HEK293T (cell line): ENCODE measurements at regions not wholly inside any gene's neighbourhood (a gene's known extent, or its start where the extent isn't known, plus 50 kb on each side); places are given as distances from the start of the nearest gene placed in this dataset.

Experiments
- CTCF ChIA-PET: fragments of 350-600 bp; formaldehyde crosslinking; extraction: SDS; loops from one replicate; lab custom pipeline; 2021; ENCODE audit warnings: antibody characterized with exemption, inconsistent platforms; lab: Yijun Ruan, JAX
- POLR2A ChIA-PET: fragments of 350-600 bp; formaldehyde crosslinking; extraction: SDS; loops from one replicate; lab custom pipeline; 2020; ENCODE audit warnings: antibody characterized with exemption, inconsistent platforms; lab: Yijun Ruan, JAX
- DNase-seq: peaks from one replicate; pipeline ENCODE4 v3.0.0; 2012; ENCODE audit warnings: mixed read lengths; ENCODE audit errors: extremely low spot score
- ARNT ChIP-seq: fragments of 450-650 bp; IDR thresholded peaks from 2 replicates; pipeline ENCODE4 v1.6.1; 2017; ENCODE audit warnings: mild to moderate bottlenecking
- BHLHE40 ChIP-seq: fragments of 450-650 bp; IDR thresholded peaks from 2 replicates; pipeline ENCODE4 v1.6.1; 2016; ENCODE audit warnings: mild to moderate bottlenecking, moderate library complexity, borderline replicate concordance
- CTBP1 ChIP-seq: fragments of 450-650 bp; IDR thresholded peaks from 2 replicates; pipeline ENCODE4 v1.6.1; 2016; ENCODE audit warnings: borderline replicate concordance
- ELF4 ChIP-seq: fragments of 450-650 bp; IDR thresholded peaks from 2 replicates; pipeline ENCODE4 v1.6.1; 2017; ENCODE audit warnings: antibody characterized with exemption
- FOXA1 ChIP-seq: fragments of 450-650 bp; IDR thresholded peaks from 2 replicates; pipeline ENCODE4 v1.6.1; 2016; ENCODE audit warnings: mild to moderate bottlenecking
- FOXK2 ChIP-seq: fragments of 450-650 bp; IDR thresholded peaks from 2 replicates; pipeline ENCODE4 v1.6.1; 2016; ENCODE audit warnings: mild to moderate bottlenecking
- FOXM1 ChIP-seq: fragments of 450-650 bp; IDR thresholded peaks from 2 replicates; pipeline ENCODE4 v1.6.1; 2017; ENCODE audit warnings: mild to moderate bottlenecking, borderline replicate concordance
- HDGF ChIP-seq: fragments of 450-650 bp; IDR thresholded peaks from 2 replicates; pipeline ENCODE4 v1.6.1; 2017; ENCODE audit warnings: antibody characterized with exemption, borderline replicate concordance
- L3MBTL2 ChIP-seq: fragments of 450-650 bp; conservative IDR thresholded peaks from 2 replicates; pipeline ENCODE4 v1.6.1; 2016; ENCODE audit warnings: mild to moderate bottlenecking
- LEF1 ChIP-seq: fragments of 450-650 bp; IDR thresholded peaks from 2 replicates; pipeline ENCODE4 v1.6.1; 2017; ENCODE audit warnings: mild to moderate bottlenecking, borderline replicate concordance
- NFRKB ChIP-seq: fragments of 450-650 bp; IDR thresholded peaks from 2 replicates; pipeline ENCODE4 v1.6.1; 2016; ENCODE audit warnings: mild to moderate bottlenecking, moderate library complexity
- SP1 ChIP-seq: fragments of 450-650 bp; IDR thresholded peaks from 2 replicates; pipeline ENCODE4 v1.6.1; 2017
- SUZ12 ChIP-seq: fragments of 450-650 bp; IDR thresholded peaks from 2 replicates; pipeline ENCODE4 v1.6.1; 2016; ENCODE audit warnings: mild to moderate bottlenecking
- TARDBP ChIP-seq: fragments of 450-650 bp; IDR thresholded peaks from 2 replicates; pipeline ENCODE4 v1.6.1; 2016
- ZNF384 ChIP-seq: fragments of 450-650 bp; IDR thresholded peaks from 2 replicates; pipeline ENCODE4 v1.6.1; 2016
- TF ChIP-seq, protein P1 (sequence below): fragments of 450-650 bp; IDR thresholded peaks from 2 replicates; pipeline ENCODE4 v1.6.1; 2016

- ChIA-PET POLR2A (no interaction called here), CTCF (no interaction called here)
- DNase-seq, result no peak
- no peak for TF ChIP-seq FOXK2
- TF ChIP-seq ARNT, result no peak
- no peak for TF ChIP-seq L3MBTL2
Observed at GRCh38 chr10:80938903-80939302, 401.2 kb downstream of the SH2D4B start.

GRCh38 chr10:80945264-80945880 is 407.7 kb downstream of the SH2D4B start:
- CTCF ChIA-PET, result interaction anchor here (0.9 to 1.2 kb wide), 2 partner anchors 73 to 245 kb away, joined by 5 to 6 read pairs; no protein-coding TSS in a partner anchor
- TF ChIP-seq FOXK2 (no peak), L3MBTL2 (no peak), ELF4 (no peak)
- DNase-seq, result peak; percentile 12
- POLR2A ChIA-PET, result no interaction called here

GRCh38 chr10:80946073-80946472 is 408.4 kb downstream of the SH2D4B start:
- DNase-seq, result no peak
- TF ChIP-seq L3MBTL2, result no peak
- no peak for TF ChIP-seq CTBP1
- no peak for TF ChIP-seq HDGF
- TF ChIP-seq SP1, result no peak
- no peak for TF ChIP-seq ELF4
- no peak for TF ChIP-seq SUZ12
- TF ChIP-seq LEF1, result no peak
- POLR2A ChIA-PET, result no interaction called here
- CTCF ChIA-PET, result interaction anchor here (0.9 kb wide), 1 partner anchor 73 kb away, joined by 6 read pairs; no protein-coding TSS in a partner anchor

DNA sequence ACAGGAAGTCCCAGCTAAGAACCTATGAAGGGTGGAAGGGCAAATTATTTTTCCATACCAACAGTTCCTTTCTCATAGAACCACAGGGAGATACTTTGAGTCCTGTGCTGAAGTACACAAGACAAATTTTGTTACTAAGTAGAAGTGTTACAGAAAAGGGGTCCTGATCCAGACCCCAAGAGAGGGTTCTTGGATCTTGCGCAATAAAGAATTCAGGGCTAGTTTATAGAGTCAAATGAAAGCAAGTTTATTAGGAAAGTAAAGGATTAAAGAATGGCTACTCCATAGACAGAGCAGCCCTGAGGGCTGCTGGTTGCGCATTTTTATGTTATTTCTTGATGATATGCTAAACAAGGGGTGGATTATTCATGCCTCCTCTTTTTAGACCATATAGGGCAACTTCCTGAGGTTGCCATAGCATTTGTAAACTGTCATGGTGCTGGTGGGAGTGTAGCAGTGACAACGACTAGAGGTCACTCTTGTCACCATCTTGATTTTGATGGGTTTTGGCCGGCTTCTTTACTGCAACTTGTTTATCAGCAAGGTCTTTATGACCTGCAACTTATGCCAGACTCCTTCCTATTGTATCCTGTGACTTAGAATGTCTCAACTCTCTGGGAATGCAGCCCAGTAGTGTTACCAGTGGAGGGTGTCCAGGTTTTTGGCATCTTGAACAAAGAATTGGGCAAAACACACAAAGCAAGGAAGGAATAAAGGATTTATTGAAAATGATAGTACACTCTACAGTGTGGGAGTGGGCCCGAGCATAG is 409.4 kb downstream of the SH2D4B start:
- CTCF ChIA-PET, result no interaction called here
- no peak for DNase-seq
- TF ChIP-seq FOXA1 (no peak), NFRKB (no peak), ELF4 (no peak), HDGF (no peak), L3MBTL2 (no peak), TARDBP (no peak), FOXM1 (no peak), SP1 (no peak), CTBP1 (no peak), LEF1 (no peak), BHLHE40 (no peak), SUZ12 (no peak), ARNT (no peak), FOXK2 (no peak), ZNF384 (no peak)
- TF ChIP-seq, protein P1, sequence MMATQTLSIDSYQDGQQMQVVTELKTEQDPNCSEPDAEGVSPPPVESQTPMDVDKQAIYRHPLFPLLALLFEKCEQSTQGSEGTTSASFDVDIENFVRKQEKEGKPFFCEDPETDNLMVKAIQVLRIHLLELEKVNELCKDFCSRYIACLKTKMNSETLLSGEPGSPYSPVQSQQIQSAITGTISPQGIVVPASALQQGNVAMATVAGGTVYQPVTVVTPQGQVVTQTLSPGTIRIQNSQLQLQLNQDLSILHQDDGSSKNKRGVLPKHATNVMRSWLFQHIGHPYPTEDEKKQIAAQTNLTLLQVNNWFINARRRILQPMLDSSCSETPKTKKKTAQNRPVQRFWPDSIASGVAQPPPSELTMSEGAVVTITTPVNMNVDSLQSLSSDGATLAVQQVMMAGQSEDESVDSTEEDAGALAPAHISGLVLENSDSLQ, result no peak
- POLR2A ChIA-PET, result no interaction called here

GRCh38 chr10:80949785-80950184 is 412.1 kb downstream of the SH2D4B start:
- no peak for TF ChIP-seq FOXA1
- no peak for TF ChIP-seq FOXM1
- no peak for TF ChIP-seq SUZ12
- no peak for TF ChIP-seq LEF1
- no peak for TF ChIP-seq HDGF
- TF ChIP-seq FOXK2, result no peak
- TF ChIP-seq SP1, result no peak
- TF ChIP-seq, protein P1, result no peak
- no peak for TF ChIP-seq CTBP1
- TF ChIP-seq ELF4, result no peak
- no peak for TF ChIP-seq NFRKB
- TF ChIP-seq ARNT, result no peak
- TF ChIP-seq BHLHE40, result no peak
- no peak for TF ChIP-seq TARDBP
- no peak for TF ChIP-seq L3MBTL2
- TF ChIP-seq ZNF384, result no peak
- no peak for DNase-seq
- ChIA-PET CTCF (no interaction called here), POLR2A (no interaction called here)

DNA sequence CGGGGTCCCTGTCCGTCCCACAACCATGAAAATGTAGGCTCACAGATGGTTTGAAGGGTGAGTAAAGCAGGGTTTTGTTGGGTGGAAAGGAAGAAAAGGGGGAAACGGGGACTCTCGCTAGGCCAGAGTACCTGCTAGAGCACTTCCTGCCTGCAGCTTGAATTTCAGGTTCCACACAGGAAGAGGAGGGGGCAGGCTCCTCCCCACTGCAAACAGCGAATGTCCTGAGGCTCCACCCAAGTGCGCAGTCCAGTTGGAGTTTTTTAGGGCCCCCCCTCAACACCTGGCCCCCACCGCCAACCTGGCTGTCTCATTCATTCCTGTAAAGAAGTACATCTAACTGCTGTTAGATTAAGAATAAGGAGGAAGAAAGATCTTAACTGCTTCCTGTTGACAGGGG is 414.7 kb downstream of the SH2D4B start:
- no peak for DNase-seq
- CTCF ChIA-PET, result no interaction called here
- POLR2A ChIA-PET, result no interaction called here
- TF ChIP-seq SUZ12, result no peak
- TF ChIP-seq FOXA1, result no peak
- TF ChIP-seq ZNF384, result no peak
- no peak for TF ChIP-seq HDGF

GRCh38 chr10:80957161-80957560 is 419.5 kb downstream of the SH2D4B start:
- ChIA-PET POLR2A (no interaction called here), CTCF (no interaction called here)
- DNase-seq, result no peak
- TF ChIP-seq TARDBP, result no peak
- TF ChIP-seq FOXK2, result no peak
- no peak for TF ChIP-seq NFRKB
- TF ChIP-seq, protein P1, result no peak
- TF ChIP-seq FOXA1, result no peak
- TF ChIP-seq BHLHE40, result no peak
- TF ChIP-seq ARNT, result no peak
- TF ChIP-seq FOXM1, result no peak
- TF ChIP-seq CTBP1, result no peak
- no peak for TF ChIP-seq ZNF384
- no peak for TF ChIP-seq ELF4
- no peak for TF ChIP-seq LEF1
- TF ChIP-seq SP1, result no peak
- TF ChIP-seq HDGF, result no peak
- no peak for TF ChIP-seq L3MBTL2
- no peak for TF ChIP-seq SUZ12
